ENCODE measurements at regions not wholly inside any gene's neighbourhood (a gene's known extent, or its start where the extent isn't known, plus 50 kb on each side); places are given as distances from the start of the nearest gene placed in this dataset.

DNA sequence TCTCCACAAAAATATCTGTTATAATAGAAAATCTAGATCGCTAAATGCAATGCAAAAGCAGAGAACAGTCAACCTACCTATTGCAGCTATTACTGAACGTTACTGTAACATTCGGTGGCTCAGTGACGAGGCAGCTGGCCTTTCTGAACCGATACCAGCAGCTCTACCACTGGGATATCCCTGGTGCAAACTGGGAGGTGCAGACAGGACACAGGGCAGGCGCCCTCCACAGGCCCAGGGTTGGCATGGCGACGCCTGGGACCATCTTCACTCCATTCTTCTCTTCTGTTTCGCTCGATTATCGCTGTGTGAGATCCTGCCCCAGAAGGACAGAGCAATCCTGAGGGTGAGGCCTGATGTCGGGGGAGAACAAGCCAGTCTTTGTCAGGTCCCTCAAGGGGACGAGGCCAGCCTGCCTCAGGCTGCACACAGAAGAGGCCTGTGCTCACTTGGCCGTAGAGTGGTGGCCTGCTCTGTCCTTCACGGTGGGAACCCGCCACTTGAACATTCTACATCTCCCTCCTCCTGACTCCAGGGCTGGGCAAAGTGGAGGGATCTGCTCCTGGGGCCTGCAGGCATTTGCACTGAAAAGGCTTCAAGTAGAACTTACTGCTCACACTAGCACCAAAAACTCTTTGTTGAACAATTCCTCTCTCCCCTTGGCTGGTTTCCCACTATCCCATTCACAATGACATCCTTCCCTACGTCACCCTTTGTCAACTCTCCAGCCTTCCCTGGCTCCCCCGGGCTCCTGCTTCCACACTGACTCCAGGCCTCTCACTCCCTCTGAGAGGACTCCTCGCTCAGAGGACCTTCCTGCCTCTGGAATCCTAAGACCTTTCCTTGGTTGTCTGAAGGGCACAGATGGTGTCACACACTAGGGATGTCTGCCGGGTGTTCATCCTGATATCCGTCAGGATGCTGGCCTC is 49.7 kb downstream of the CYRIA start:
- peaks cover 35% of the 10 kb centered on the region for H4K20me1 ChIP-seq (ENCODE audit: control insufficient read depth, insufficient read depth, low read length, poor library complexity, severe bottlenecking)
- no peak overlapping the region for H3K27ac Mint-ChIP-seq
- H3K9me3 Mint-ChIP-seq (ENCODE audit: insufficient read depth), result no peaks in the 10 kb centered on the region
- H3K36me3 ChIP-seq (replicated peaks in 1 of 2; ENCODE audit: control extremely low read depth in 1 of 2, control insufficient read depth in 1 of 2, extremely low read depth in 1 of 2, insufficient read depth in 2 of 2, low read length in 1 of 2), result peaks cover 6 to 86% of the 10 kb centered on the region in 2 experiments
- H3K27me3 ChIP-seq (replicated peaks in 1 of 4; ENCODE audit: control extremely low read depth in 1 of 4, control insufficient read depth in 3 of 4, insufficient read depth in 4 of 4, low read length in 3 of 4), result no peaks in the 10 kb centered on the region
- H3K9ac ChIP-seq (ENCODE audit: low read length), result no peak overlapping the region
- peaks cover 9 to 27% of the 10 kb centered on the region in 2 donors for H3K4me1 ChIP-seq (ENCODE audit: control insufficient read depth in 2 of 2, insufficient read depth in 2 of 2, low read length in 2 of 2)
- no peak for ATAC-seq (ENCODE audit: low read depth)
- no peaks in the 10 kb centered on the region for H3K27me3 Mint-ChIP-seq
- no peak overlapping the region for H3K4me3 ChIP-seq (ENCODE audit: control extremely low read depth in 1 of 5, extremely low read depth in 1 of 5, insufficient read depth in 1 of 5, low read depth in 2 of 5, low read length in 4 of 5)
- no peak for DNase-seq
- peaks cover 80% of the 10 kb centered on the region for H3K79me2 ChIP-seq (ENCODE audit: control insufficient read depth, insufficient read depth, low read length)
- ChIA-PET POLR2A (no interaction called here), CTCF (interaction anchor here (1.2 to 18.3 kb wide), 5 partner anchors 9 to 692 kb away, joined by 3 to 242 read pairs (median 84); no protein-coding TSS in a partner anchor)
- TF ChIP-seq, protein P1, sequence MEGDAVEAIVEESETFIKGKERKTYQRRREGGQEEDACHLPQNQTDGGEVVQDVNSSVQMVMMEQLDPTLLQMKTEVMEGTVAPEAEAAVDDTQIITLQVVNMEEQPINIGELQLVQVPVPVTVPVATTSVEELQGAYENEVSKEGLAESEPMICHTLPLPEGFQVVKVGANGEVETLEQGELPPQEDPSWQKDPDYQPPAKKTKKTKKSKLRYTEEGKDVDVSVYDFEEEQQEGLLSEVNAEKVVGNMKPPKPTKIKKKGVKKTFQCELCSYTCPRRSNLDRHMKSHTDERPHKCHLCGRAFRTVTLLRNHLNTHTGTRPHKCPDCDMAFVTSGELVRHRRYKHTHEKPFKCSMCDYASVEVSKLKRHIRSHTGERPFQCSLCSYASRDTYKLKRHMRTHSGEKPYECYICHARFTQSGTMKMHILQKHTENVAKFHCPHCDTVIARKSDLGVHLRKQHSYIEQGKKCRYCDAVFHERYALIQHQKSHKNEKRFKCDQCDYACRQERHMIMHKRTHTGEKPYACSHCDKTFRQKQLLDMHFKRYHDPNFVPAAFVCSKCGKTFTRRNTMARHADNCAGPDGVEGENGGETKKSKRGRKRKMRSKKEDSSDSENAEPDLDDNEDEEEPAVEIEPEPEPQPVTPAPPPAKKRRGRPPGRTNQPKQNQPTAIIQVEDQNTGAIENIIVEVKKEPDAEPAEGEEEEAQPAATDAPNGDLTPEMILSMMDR (IDR thresholded peaks at IDR 0.05), result no peak
- TF ChIP-seq EZH2 (IDR thresholded peaks at IDR 0.05; ENCODE audit: borderline replicate concordance, insufficient read depth, low read depth, low read length, poor library complexity, severe bottlenecking), result no peak
- no peak overlapping the region for H3K4me2 ChIP-seq (replicated peaks; ENCODE audit: low read depth, low read length, poor library complexity, severe bottlenecking)
- 93% methylated on average over 20 of the region's 21 CpGs for WGBS (ENCODE audit: insufficient coverage)
- intact Hi-C loops (cut with micrococcal nuclease), result no loop called here
- no peak overlapping the region for H3K4me3 Mint-ChIP-seq
- H3K27ac ChIP-seq (ENCODE audit: low read length in 2 of 2), result no peak overlapping the region
- peaks cover 45% of the 10 kb centered on the region for H3K4me1 Mint-ChIP-seq
- H2AFZ ChIP-seq (ENCODE audit: insufficient read depth, low read depth, low read length, poor library complexity, severe bottlenecking), result no peak overlapping the region
- H3K9me3 ChIP-seq (ENCODE audit: control extremely low read depth in 1 of 3, control insufficient read depth in 2 of 3, insufficient read depth in 1 of 3, low read length in 2 of 3), result no peaks in the 10 kb centered on the region

DNA sequence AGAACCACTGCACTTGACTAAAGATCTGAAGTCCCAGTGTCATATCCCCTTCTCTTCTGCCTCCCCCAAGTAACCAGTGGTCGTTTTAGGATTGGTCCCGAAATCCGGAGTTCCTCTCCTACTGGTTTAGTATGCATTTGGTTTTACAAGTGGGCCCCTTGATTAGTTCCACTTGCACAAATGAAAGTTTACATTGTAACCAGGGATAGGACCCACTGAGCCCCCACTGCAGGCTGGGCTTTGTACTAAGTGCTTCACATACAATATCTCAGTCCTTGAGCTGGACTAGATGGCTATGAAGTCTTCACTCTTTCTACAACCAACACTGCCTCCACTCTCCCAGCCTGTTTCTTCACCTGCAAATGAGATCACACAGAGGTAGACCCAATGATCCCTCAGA is 50.4 kb downstream of the CYRIA start:
- intact Hi-C loops (cut with micrococcal nuclease), result no loop called here
- Histone ChIP-seq H3K79me2 (ENCODE audit: control insufficient read depth, insufficient read depth, low read length) (peaks cover 74% of the 10 kb centered on the region), H2AFZ (ENCODE audit: insufficient read depth, low read depth, low read length, poor library complexity, severe bottlenecking) (no peak overlapping the region), H3K4me2 (replicated peaks; ENCODE audit: low read depth, low read length, poor library complexity, severe bottlenecking) (no peak overlapping the region), H3K4me1 (ENCODE audit: control insufficient read depth in 2 of 2, insufficient read depth in 2 of 2, low read length in 2 of 2) (peaks cover 7 to 22% of the 10 kb centered on the region in 2 donors), H3K9me3 (ENCODE audit: control extremely low read depth in 1 of 3, control insufficient read depth in 2 of 3, insufficient read depth in 1 of 3, low read length in 2 of 3) (no peaks in the 10 kb centered on the region), H3K36me3 (replicated peaks in 1 of 2; ENCODE audit: control extremely low read depth in 1 of 2, control insufficient read depth in 1 of 2, extremely low read depth in 1 of 2, insufficient read depth in 2 of 2, low read length in 1 of 2) (peaks cover 6 to 79% of the 10 kb centered on the region in 2 experiments), H3K27ac (ENCODE audit: low read length in 2 of 2) (no peak overlapping the region), H3K27me3 (replicated peaks in 1 of 4; ENCODE audit: control extremely low read depth in 1 of 4, control insufficient read depth in 3 of 4, insufficient read depth in 4 of 4, low read length in 3 of 4) (no peaks in the 10 kb centered on the region), H3K4me3 (ENCODE audit: control extremely low read depth in 1 of 5, extremely low read depth in 1 of 5, insufficient read depth in 1 of 5, low read depth in 2 of 5, low read length in 4 of 5) (no peak overlapping the region), H4K20me1 (ENCODE audit: control insufficient read depth, insufficient read depth, low read length, poor library complexity, severe bottlenecking) (peaks cover 35% of the 10 kb centered on the region), H3K9ac (ENCODE audit: low read length) (no peak overlapping the region)
- Mint-ChIP-seq H3K4me3 (no peak overlapping the region), H3K27me3 (no peaks in the 10 kb centered on the region), H3K4me1 (peaks cover 40% of the 10 kb centered on the region), H3K27ac (peak overlapping the region; percentile 3), H3K9me3 (ENCODE audit: insufficient read depth) (no peaks in the 10 kb centered on the region)
- ChIA-PET CTCF (interaction anchor here (1.2 to 5.5 kb wide), 6 partner anchors 8 to 693 kb away, joined by 3 to 191 read pairs (median 4); no protein-coding TSS in a partner anchor), POLR2A (no interaction called here)
- DNase-seq (no peak), ATAC-seq (ENCODE audit: low read depth) (no peak)
- TF ChIP-seq, protein P1 (IDR thresholded peaks at IDR 0.05), result no peak
- TF ChIP-seq EZH2 (IDR thresholded peaks at IDR 0.05; ENCODE audit: borderline replicate concordance, insufficient read depth, low read depth, low read length, poor library complexity, severe bottlenecking), result no peak
- WGBS (ENCODE audit: insufficient coverage), result no CpG with 5 or more reads among the region's 3 CpGs

Data from B cell (primary cell).